ENCODE measurements at regions not wholly inside any gene's neighbourhood (a gene's known extent, or its start where the extent isn't known, plus 50 kb on each side); places are given as distances from the start of the nearest gene placed in this dataset.

DNA sequence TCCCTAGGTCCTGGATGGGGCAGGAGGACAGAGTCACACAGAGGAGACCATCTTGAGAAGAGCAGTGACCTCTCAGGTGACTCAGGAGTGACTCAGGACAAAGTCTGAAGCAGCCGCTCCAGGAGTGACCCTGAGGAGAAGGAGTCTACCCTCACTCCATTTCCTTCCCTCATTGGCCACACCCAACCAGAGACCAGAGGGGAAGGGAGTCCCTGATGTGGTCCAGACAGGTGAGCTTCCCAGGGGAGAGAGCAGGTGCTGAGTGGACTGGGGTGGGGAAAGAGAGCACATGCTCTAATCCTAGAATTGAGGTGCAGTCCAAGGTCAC, 75.5 kb upstream of the MEDAG start:
- H3K36me3 ChIP-seq, result no peaks in the 10 kb centered on the region
- no peaks in the 10 kb centered on the region for H3K4me1 ChIP-seq
- no peak overlapping the region for H3K4me3 ChIP-seq
- WGBS, 2 donors (ENCODE audit: low coverage in 1 of 2), result 100% methylated on average over 1 of the region's 1 CpG; no CpG with 5 or more reads in 1 of the 2 donors
- no peaks in the 10 kb centered on the region for H3K9me3 ChIP-seq
- no peaks in the 10 kb centered on the region for H3K27me3 ChIP-seq
- H3K27ac ChIP-seq, result no peak overlapping the region
- no peak for ATAC-seq
- TF ChIP-seq, protein P1, sequence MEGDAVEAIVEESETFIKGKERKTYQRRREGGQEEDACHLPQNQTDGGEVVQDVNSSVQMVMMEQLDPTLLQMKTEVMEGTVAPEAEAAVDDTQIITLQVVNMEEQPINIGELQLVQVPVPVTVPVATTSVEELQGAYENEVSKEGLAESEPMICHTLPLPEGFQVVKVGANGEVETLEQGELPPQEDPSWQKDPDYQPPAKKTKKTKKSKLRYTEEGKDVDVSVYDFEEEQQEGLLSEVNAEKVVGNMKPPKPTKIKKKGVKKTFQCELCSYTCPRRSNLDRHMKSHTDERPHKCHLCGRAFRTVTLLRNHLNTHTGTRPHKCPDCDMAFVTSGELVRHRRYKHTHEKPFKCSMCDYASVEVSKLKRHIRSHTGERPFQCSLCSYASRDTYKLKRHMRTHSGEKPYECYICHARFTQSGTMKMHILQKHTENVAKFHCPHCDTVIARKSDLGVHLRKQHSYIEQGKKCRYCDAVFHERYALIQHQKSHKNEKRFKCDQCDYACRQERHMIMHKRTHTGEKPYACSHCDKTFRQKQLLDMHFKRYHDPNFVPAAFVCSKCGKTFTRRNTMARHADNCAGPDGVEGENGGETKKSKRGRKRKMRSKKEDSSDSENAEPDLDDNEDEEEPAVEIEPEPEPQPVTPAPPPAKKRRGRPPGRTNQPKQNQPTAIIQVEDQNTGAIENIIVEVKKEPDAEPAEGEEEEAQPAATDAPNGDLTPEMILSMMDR (IDR thresholded peaks at IDR 0.05), result no peak
- TF ChIP-seq POLR2AphosphoS5 (IDR thresholded peaks at IDR 0.05) (no peak), POLR2A (IDR thresholded peaks at IDR 0.05) (no peak), EP300 (IDR thresholded peaks at IDR 0.05) (no peak)

- Histone ChIP-seq H3K36me3 (no peaks in the 10 kb centered on the region), H3K27me3 (no peaks in the 10 kb centered on the region), H3K9me3 (no peaks in the 10 kb centered on the region), H3K27ac (no peak overlapping the region), H3K4me3 (no peak overlapping the region), H3K4me1 (no peaks in the 10 kb centered on the region)
- ATAC-seq, result no peak
- 81 to 100% methylated on average over 1 to 3 of the region's 4 CpGs for WGBS, 2 donors (ENCODE audit: low coverage in 1 of 2)
- TF ChIP-seq POLR2AphosphoS5 (IDR thresholded peaks at IDR 0.05) (no peak), EP300 (IDR thresholded peaks at IDR 0.05) (no peak), POLR2A (IDR thresholded peaks at IDR 0.05) (no peak)
- TF ChIP-seq, protein P1 (IDR thresholded peaks at IDR 0.05), result no peak
These were observed 74.6 kb upstream of the MEDAG start for GRCh38 chr13:30831515-30831914.

DNA sequence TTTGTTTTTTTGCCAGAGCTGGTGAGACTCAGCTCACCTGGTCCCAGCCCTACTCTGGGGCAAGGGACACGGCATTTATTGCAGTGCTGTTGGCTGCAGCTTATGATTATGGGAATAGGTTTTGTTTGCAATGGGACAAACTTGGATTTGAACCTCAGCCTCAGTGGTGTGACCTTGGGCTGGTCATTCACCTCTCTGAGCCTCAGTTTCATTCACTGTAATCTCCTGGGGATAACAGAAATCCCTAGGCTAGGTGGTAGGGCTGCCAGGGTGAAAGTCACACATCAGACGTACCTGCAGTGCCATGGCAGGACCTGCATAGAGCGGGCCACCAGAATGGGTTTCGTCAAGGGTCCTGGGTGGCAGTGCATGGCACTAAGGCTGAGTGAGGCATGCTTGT, 73.7 kb upstream of the MEDAG start:
- H3K36me3 ChIP-seq, result no peaks in the 10 kb centered on the region
- H3K9me3 ChIP-seq, result no peaks in the 10 kb centered on the region
- ATAC-seq, result no peak
- no peak overlapping the region for H3K4me3 ChIP-seq
- H3K4me1 ChIP-seq, result no peaks in the 10 kb centered on the region
- TF ChIP-seq POLR2AphosphoS5 (IDR thresholded peaks at IDR 0.05) (no peak), EP300 (IDR thresholded peaks at IDR 0.05) (no peak), POLR2A (IDR thresholded peaks at IDR 0.05) (no peak)
- TF ChIP-seq, protein P1 (IDR thresholded peaks at IDR 0.05), result no peak
- H3K27me3 ChIP-seq, result peaks cover 4% of the 10 kb centered on the region
- WGBS, 2 donors (ENCODE audit: low coverage in 1 of 2), result 86 to 100% methylated on average over 1 to 2 of the region's 4 CpGs
- H3K27ac ChIP-seq, result no peak overlapping the region

GRCh38 chr13:30832845-30833332, 73.2 kb upstream of the MEDAG start:
- TF ChIP-seq POLR2AphosphoS5 (IDR thresholded peaks at IDR 0.05) (no peak), POLR2A (IDR thresholded peaks at IDR 0.05) (no peak), EP300 (IDR thresholded peaks at IDR 0.05) (no peak)
- TF ChIP-seq, protein P1 (IDR thresholded peaks at IDR 0.05), result no peak
- no peaks in the 10 kb centered on the region for H3K9me3 ChIP-seq
- no peak overlapping the region for H3K4me3 ChIP-seq
- peaks cover 4% of the 10 kb centered on the region for H3K27me3 ChIP-seq
- no peaks in the 10 kb centered on the region for H3K36me3 ChIP-seq
- no peak overlapping the region for H3K27ac ChIP-seq
- WGBS, 2 donors (ENCODE audit: low coverage in 1 of 2), result no CpG with 5 or more reads among the region's 18 CpGs
- no peak for ATAC-seq
- no peaks in the 10 kb centered on the region for H3K4me1 ChIP-seq

- ATAC-seq, result no peak
- TF ChIP-seq EP300 (IDR thresholded peaks at IDR 0.05) (no peak), POLR2AphosphoS5 (IDR thresholded peaks at IDR 0.05) (no peak), POLR2A (IDR thresholded peaks at IDR 0.05) (no peak)
- TF ChIP-seq, protein P1 (IDR thresholded peaks at IDR 0.05), result no peak
- WGBS, 2 donors (ENCODE audit: low coverage in 1 of 2), result 0 to 13% methylated on average over 4 to 5 of the region's 9 CpGs
These were observed 70.6 kb upstream of the MEDAG start for GRCh38 chr13:30835442-30835841.

More at GRCh38 chr13:30835442-30835841, 70.6 kb upstream of the MEDAG start:
- H3K27ac ChIP-seq, result no peak overlapping the region
- no peaks in the 10 kb centered on the region for H3K9me3 ChIP-seq
- H3K4me3 ChIP-seq, result no peak overlapping the region
- H3K36me3 ChIP-seq, result no peaks in the 10 kb centered on the region
- H3K27me3 ChIP-seq, result peaks cover 4% of the 10 kb centered on the region
- H3K4me1 ChIP-seq, result no peaks in the 10 kb centered on the region

Measured in gastroesophageal sphincter (tissue), 4 donors.